ENCODE measurements at regions not wholly inside any gene's neighbourhood (a gene's known extent, or its start where the extent isn't known, plus 50 kb on each side); places are given as distances from the start of the nearest gene placed in this dataset.

- TF ChIP-seq HNF1A (IDR thresholded peaks at IDR 0.05; ENCODE audit: low read depth) (no peak), HNF1A (CRISPR knock-in tag; IDR thresholded peaks at IDR 0.05; ENCODE audit: borderline replicate concordance) (no peak), ZNF451 (CRISPR knock-in tag; IDR thresholded peaks at IDR 0.05) (no peak)
Observed at GRCh38 chr2:13986119-13986720, 646.3 kb upstream of the LRATD1 start.

All from HepG2 (cell line).